Ascending aorta (tissue), 2 donors: ENCODE measurements at regions not wholly inside any gene's neighbourhood (a gene's known extent, or its start where the extent isn't known, plus 50 kb on each side); places are given as distances from the start of the nearest gene placed in this dataset.

Source experiments
- DNase-seq, 2 donors: peaks; one replicate each; pipeline ENCODE4 v3.0.0-alpha.2; 2019; ENCODE audit warnings: low spot score in 2 of 2
- H3K27ac ChIP-seq, 2 donors: fragments of 200-600 bp; sonication (generic); one replicate each; pipeline ENCODE4 v1.5.1; 2016 to 2017; ENCODE audit warnings: mild to moderate bottlenecking in 1 of 2
- H3K27me3 ChIP-seq: fragments of 200-600 bp; sonication (generic); one replicate; pipeline ENCODE4 v1.5.1; 2017
- H3K36me3 ChIP-seq, 2 donors: fragments of 200-600 bp; sonication (generic); one replicate each; pipeline ENCODE4 v1.5.1; 2016
- H3K4me1 ChIP-seq, 2 donors: fragments of 200-600 bp; sonication (generic); one replicate each; pipeline ENCODE4 v1.5.1; 2016 to 2017; ENCODE audit warnings: mild to moderate bottlenecking in 1 of 2
- H3K4me3 ChIP-seq, 2 donors: fragments of 200-600 bp; sonication (generic); one replicate each; pipeline ENCODE4 v1.5.1; 2016 to 2017; ENCODE audit warnings: mild to moderate bottlenecking in 1 of 2
- H3K9me3 ChIP-seq, 2 donors: fragments of 200-600 bp; sonication (generic); one replicate each; pipeline ENCODE4 v1.5.1; 2016
- intact Hi-C: fragments of 100-400 bp; cut with DNase I; formaldehyde crosslinking; loops from one replicate; pipeline ENCODE4 v1.15.1; 2023
- TF ChIP-seq, protein P1 (sequence below), 3 experiments: fragments of 200-600 bp in 2 of 3; fragments of 450-650 bp in 1 of 3; sonication (generic) in 2 of 3; IDR thresholded peaks; one replicate each; pipeline ENCODE4 v1.5.1; 2016 to 2019; ENCODE audit warnings: antibody characterized with exemption in 3 of 3, mild to moderate bottlenecking in 1 of 3, moderate library complexity in 1 of 3

DNA sequence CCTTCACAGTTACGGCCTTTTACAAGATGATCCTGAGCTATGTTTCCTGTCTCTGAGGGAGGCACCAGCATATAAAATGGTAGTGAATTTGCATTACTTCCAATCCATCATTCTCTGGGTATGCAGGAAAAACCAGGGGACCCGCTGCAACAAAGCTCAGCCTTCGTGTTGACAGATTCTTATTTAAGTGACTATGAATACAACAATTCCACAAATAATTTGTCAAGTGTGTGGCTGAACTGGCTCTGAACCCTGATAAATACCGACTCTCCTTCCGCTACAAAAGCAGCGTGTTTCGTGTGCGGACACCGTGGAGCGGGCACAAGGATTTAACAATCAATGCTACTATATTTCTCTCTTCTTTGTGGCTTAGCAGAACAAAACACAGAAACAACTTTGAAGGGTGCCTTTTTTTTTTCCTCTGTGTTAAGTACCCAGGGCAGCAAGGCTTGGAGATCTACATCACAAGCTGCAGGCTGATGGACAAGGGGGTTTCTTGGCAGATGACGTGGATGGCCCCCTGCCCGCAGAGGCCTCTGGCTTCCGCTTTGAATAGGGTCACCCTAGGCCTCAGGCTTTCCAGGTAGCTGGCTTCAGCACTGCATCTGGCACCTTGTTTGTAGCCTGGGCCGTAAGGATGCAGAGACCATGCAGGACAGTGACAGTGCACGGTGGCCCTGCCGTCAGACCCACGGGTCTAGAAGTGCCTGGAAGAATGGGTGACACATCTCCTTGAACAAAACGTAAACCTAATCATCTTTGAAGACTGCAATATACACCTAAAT lies 280.5 kb upstream of the TSHZ3 start:
- H3K27me3 ChIP-seq: no peaks in the 10 kb centered on the region
- no peak overlapping the region for H3K27ac ChIP-seq
- H3K4me1 ChIP-seq: no peaks in the 10 kb centered on the region
- H3K36me3 ChIP-seq: no peaks in the 10 kb centered on the region
- no peak overlapping the region for H3K4me3 ChIP-seq
- no peak for DNase-seq
- H3K9me3 ChIP-seq: no peaks in the 10 kb centered on the region
- intact Hi-C loops: no loop called here
- TF ChIP-seq, protein P1, sequence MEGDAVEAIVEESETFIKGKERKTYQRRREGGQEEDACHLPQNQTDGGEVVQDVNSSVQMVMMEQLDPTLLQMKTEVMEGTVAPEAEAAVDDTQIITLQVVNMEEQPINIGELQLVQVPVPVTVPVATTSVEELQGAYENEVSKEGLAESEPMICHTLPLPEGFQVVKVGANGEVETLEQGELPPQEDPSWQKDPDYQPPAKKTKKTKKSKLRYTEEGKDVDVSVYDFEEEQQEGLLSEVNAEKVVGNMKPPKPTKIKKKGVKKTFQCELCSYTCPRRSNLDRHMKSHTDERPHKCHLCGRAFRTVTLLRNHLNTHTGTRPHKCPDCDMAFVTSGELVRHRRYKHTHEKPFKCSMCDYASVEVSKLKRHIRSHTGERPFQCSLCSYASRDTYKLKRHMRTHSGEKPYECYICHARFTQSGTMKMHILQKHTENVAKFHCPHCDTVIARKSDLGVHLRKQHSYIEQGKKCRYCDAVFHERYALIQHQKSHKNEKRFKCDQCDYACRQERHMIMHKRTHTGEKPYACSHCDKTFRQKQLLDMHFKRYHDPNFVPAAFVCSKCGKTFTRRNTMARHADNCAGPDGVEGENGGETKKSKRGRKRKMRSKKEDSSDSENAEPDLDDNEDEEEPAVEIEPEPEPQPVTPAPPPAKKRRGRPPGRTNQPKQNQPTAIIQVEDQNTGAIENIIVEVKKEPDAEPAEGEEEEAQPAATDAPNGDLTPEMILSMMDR (IDR thresholded peaks at IDR 0.05): no peak

DNA sequence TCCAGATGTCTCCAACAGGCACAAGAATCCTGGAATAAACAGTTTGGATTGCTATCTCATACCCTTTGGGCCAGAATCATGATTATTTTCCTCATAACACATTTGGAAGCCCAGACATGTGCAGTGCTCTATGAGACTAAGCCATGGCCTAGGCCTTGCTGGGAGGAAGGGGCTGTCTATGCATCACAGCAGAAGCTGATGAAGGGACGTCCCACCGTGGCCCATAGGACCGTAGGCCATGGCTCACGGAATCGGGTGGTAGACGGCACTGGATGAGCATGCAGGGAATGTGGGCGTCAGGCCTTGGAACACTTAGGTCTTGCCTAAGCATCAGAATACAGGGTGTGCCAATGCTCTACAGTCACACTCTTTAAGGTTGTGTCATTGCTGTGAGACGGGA lies 283.8 kb upstream of the TSHZ3 start:
- TF ChIP-seq, protein P1 (IDR thresholded peaks at IDR 0.05): no peak
- DNase-seq: no peak
- H3K27ac ChIP-seq: no peak overlapping the region

DNA sequence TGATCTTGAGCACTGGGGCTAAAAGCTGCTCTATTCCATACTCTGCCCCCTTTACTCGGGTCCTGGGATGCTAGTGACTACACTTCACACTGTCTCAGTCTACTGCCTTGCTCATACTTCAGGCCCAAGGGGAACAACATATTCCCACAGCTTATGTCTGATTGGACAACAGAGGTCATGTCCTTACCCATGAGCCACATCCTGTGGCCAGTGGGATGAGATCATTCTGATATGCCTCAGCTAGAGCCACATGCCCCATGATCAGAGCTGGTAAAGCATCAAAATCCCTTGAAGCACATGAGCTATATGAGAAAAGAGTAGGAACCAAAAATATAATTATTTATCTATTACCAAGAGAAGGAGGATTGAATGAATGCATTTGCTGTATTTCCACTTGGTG lies 290.1 kb upstream of the TSHZ3 start:
- H3K4me1 ChIP-seq: no peaks in the 10 kb centered on the region
- no peaks in the 10 kb centered on the region for H3K27me3 ChIP-seq
- H3K27ac ChIP-seq: no peak overlapping the region
- TF ChIP-seq, protein P1 (IDR thresholded peaks at IDR 0.05): no peak
- no peak overlapping the region for H3K4me3 ChIP-seq
- H3K36me3 ChIP-seq: no peaks in the 10 kb centered on the region
- intact Hi-C loops: no loop called here
- no peaks in the 10 kb centered on the region for H3K9me3 ChIP-seq
- no peak for DNase-seq

More for the DNA sequence above, 283.8 kb upstream of the TSHZ3 start:
- no peak overlapping the region for H3K4me3 ChIP-seq
- H3K4me1 ChIP-seq: no peaks in the 10 kb centered on the region
- intact Hi-C loops: no loop called here
- H3K27me3 ChIP-seq: no peaks in the 10 kb centered on the region
- no peaks in the 10 kb centered on the region for H3K9me3 ChIP-seq
- H3K36me3 ChIP-seq: no peaks in the 10 kb centered on the region

DNA sequence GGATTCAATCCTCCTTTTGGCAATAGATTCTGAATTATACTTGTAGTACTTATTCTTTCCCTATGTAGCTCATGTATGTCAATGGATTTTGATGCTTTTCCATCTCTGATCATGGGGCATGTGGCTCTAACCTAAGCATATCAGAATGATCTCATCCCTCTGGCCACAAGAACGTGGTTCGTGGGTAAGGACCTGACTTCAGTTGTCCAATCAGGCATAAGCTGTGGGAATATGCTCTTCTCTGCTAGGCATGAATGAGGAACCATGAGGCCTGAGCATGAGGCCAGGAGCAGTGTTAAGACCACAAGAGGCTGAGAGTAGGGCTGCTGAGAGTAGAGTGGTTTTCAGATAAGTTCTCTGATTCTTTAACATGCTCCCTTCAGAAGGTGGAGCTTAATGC lies 292.4 kb upstream of the TSHZ3 start:
- intact Hi-C loops: no loop called here
- H3K27ac ChIP-seq: no peak overlapping the region
- no peaks in the 10 kb centered on the region for H3K27me3 ChIP-seq
- no peaks in the 10 kb centered on the region for H3K4me1 ChIP-seq
- TF ChIP-seq, protein P1 (IDR thresholded peaks at IDR 0.05): no peak
- H3K36me3 ChIP-seq: no peaks in the 10 kb centered on the region
- no peak overlapping the region for H3K4me3 ChIP-seq
- H3K9me3 ChIP-seq: no peaks in the 10 kb centered on the region
- no peak for DNase-seq

DNA sequence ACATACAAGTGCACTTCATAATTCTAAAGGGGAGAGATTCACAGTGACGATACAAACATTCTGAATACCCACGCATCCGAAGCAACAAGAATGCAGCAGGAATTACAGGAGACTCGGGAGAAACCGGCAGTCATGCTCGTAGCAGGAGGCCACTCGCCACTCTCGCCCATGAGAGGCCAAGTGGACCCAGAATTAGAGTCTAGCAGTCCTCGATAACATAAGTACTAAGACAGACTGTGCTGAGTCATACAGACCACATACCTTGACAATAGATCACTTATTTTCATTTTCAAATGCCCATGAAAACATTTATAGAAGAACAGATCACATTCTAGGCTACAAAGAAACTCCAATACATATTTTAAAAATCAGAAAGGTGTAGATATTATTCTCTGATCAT lies 299.1 kb upstream of the TSHZ3 start:
- no peak overlapping the region for H3K27ac ChIP-seq
- no peak overlapping the region for H3K4me3 ChIP-seq
- H3K4me1 ChIP-seq: no peaks in the 10 kb centered on the region
- H3K27me3 ChIP-seq: no peaks in the 10 kb centered on the region
- TF ChIP-seq, protein P1 (IDR thresholded peaks at IDR 0.05): no peak
- intact Hi-C loops: no loop called here
- DNase-seq: no peak
- H3K9me3 ChIP-seq: no peaks in the 10 kb centered on the region
- no peaks in the 10 kb centered on the region for H3K36me3 ChIP-seq
